KMS-11 (cell line): ENCODE measurements at regions not wholly inside any gene's neighbourhood (a gene's known extent, or its start where the extent isn't known, plus 50 kb on each side); places are given as distances from the start of the nearest gene placed in this dataset.
"Not testable (repeated sequence)": the region's sequence is repeated elsewhere in the genome, so short reads cannot be mapped to it uniquely, and the experiment has no call there.

Experiments
- H2AFZ ChIP-seq: fragments of 200-600 bp; sonication (generic); 2 replicates; pipeline ENCODE4 v1.6.1; 2016; ENCODE audit warnings: antibody characterized with exemption, mixed run types, low read depth
- H3K27ac ChIP-seq: fragments of 200-600 bp; sonication (generic); 2 replicates; pipeline ENCODE4 v1.6.1; 2016; ENCODE audit warnings: mild to moderate bottlenecking, mixed run types
- H3K27me3 ChIP-seq: fragments of 200-600 bp; sonication (generic); 2 replicates; pipeline ENCODE4 v1.6.1; 2017; ENCODE audit warnings: mild to moderate bottlenecking, low read depth, mixed run types, moderate library complexity; ENCODE audit not compliant: insufficient read depth
- H3K36me3 ChIP-seq: fragments of 200-600 bp; sonication (generic); 2 replicates; pipeline ENCODE4 v1.6.1; 2017; ENCODE audit warnings: mild to moderate bottlenecking, mixed run types; ENCODE audit not compliant: insufficient read depth
- H3K4me1 ChIP-seq: fragments of 200-600 bp; sonication (generic); 2 replicates; pipeline ENCODE4 v1.6.1; 2016; ENCODE audit warnings: mild to moderate bottlenecking, low read depth, mixed run types; ENCODE audit not compliant: poor library complexity, severe bottlenecking
- H3K4me2 ChIP-seq: fragments of 200-600 bp; sonication (generic); 2 replicates; pipeline ENCODE4 v1.7.0; 2016; ENCODE audit warnings: mild to moderate bottlenecking, mixed run types
- H3K4me3 ChIP-seq: fragments of 200-600 bp; sonication (generic); IDR thresholded peaks from 2 replicates; pipeline ENCODE4 v1.6.1; 2017; ENCODE audit warnings: low read depth, low read length, mixed read lengths; ENCODE audit not compliant: insufficient read depth
- H3K79me2 ChIP-seq: fragments of 200-600 bp; sonication (generic); 2 replicates; pipeline ENCODE4 v1.6.1; 2016; ENCODE audit warnings: low read depth, mixed run types; ENCODE audit not compliant: insufficient read depth
- H3K9ac ChIP-seq: fragments of 200-600 bp; sonication (generic); 2 replicates; pipeline ENCODE4 v1.6.1; 2016; ENCODE audit warnings: mild to moderate bottlenecking, mixed run types
- H4K20me1 ChIP-seq: fragments of 200-600 bp; sonication (generic); 2 replicates; pipeline ENCODE4 v1.6.1; 2016; ENCODE audit warnings: mild to moderate bottlenecking, mixed run types; ENCODE audit not compliant: insufficient read depth
- CTCF ChIP-seq: fragments of 200-600 bp; sonication (generic); conservative IDR thresholded peaks from 2 replicates; pipeline ENCODE4 v1.6.1; 2017; ENCODE audit warnings: low read depth, mild to moderate bottlenecking, antibody characterized with exemption, low read length, moderate library complexity, mixed read lengths

GRCh38 chr12:46538976-46539375, 166.4 kb upstream of the SLC38A2 start:
- no peak for TF ChIP-seq CTCF
- no peak overlapping the region for H3K4me2 ChIP-seq
- H3K27ac ChIP-seq: no peak overlapping the region
- H3K4me3 ChIP-seq: no peak overlapping the region
- no peaks in the 10 kb centered on the region for H3K79me2 ChIP-seq
- H2AFZ ChIP-seq: no peak overlapping the region
- no peaks in the 10 kb centered on the region for H3K36me3 ChIP-seq
- H3K4me1 ChIP-seq: peaks cover 16% of the 10 kb centered on the region
- no peak overlapping the region for H3K9ac ChIP-seq
- no peaks in the 10 kb centered on the region for H3K27me3 ChIP-seq
- H4K20me1 ChIP-seq: no peaks in the 10 kb centered on the region

DNA sequence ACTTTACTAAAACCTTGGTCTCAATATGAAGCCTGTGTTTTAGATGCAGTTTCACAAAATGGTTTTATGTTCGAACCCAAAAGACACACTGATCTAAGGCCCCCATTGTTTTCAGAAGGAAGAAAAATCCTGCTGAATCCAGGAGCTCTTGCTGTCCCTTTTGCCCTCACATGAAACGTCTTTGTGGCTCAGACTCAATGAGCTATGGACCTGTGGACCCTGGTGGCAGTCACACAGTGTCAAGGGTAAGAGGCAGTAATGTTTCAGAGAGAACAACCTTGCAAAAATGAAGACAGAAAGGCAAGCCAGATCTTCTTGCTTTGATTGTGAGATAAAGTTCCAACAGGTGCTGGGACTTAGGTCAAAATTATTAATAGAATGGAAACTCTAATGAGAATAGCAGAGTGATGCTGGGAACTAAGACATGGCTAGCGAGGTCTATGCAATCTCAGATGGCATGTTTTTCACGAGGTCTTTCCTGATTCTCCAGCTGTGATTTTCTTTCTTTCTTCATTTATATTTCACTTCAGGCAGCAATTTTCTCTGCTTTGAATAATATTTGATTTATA, 164.9 kb upstream of the SLC38A2 start:
- peaks cover 16% of the 10 kb centered on the region for H3K4me1 ChIP-seq
- H3K27me3 ChIP-seq: no peaks in the 10 kb centered on the region
- peak overlapping the region; percentile 15; the same call in 1 of the 2 replicates for H2AFZ ChIP-seq
- no peak overlapping the region for H3K9ac ChIP-seq
- H3K4me3 ChIP-seq: no peak overlapping the region
- no peak overlapping the region for H3K27ac ChIP-seq
- no peaks in the 10 kb centered on the region for H4K20me1 ChIP-seq
- H3K36me3 ChIP-seq: no peaks in the 10 kb centered on the region
- peak overlapping the region; percentile 15; the same call in 1 of the 2 replicates for H3K4me2 ChIP-seq
- TF ChIP-seq CTCF: no peak
- H3K79me2 ChIP-seq: no peaks in the 10 kb centered on the region

GRCh38 chr12:46536316-46536715, 163.7 kb upstream of the SLC38A2 start:
- H3K27me3 ChIP-seq, H3K4me3 ChIP-seq, H3K27ac ChIP-seq, H3K9ac ChIP-seq, H2AFZ ChIP-seq, H3K36me3 ChIP-seq, H3K79me2 ChIP-seq, H4K20me1 ChIP-seq, H3K4me2 ChIP-seq: not testable (repeated sequence)
- H3K4me1 ChIP-seq: peaks cover 16% of the 10 kb centered on the region

- TF ChIP-seq CTCF: no peak
- Histone ChIP-seq H2AFZ (no peak overlapping the region), H3K4me1 (peaks cover 16% of the 10 kb centered on the region)
These were observed 163.3 kb upstream of the SLC38A2 start for GRCh38 chr12:46535907-46536306.

DNA sequence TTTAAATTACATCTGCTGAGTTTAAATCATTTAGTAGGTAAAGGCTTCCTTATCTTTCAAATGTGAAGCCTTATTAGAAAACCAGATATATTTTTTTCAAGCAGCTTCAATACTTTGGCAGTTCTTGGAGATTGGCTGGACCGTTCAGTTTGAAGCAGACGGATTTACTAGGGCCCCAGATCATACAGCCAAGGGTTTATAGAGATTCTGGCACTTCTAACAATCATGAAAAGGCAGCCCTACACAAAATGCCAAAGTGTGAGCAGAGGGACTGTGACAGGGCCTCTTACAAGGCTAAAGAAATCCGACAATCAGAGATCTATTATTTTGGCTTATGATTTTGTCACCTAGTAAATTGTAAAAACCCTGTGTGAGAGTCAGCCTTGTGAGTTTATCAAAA, 162.8 kb upstream of the SLC38A2 start:
- Histone ChIP-seq H3K9ac (no peak overlapping the region), H2AFZ (no peak overlapping the region), H4K20me1 (no peaks in the 10 kb centered on the region), H3K79me2 (no peaks in the 10 kb centered on the region), H3K4me3 (no peak overlapping the region), H3K4me2 (no peak overlapping the region), H3K36me3 (no peaks in the 10 kb centered on the region), H3K4me1 (peaks cover 16% of the 10 kb centered on the region), H3K27ac (no peak overlapping the region), H3K27me3 (no peaks in the 10 kb centered on the region)
- TF ChIP-seq CTCF: no peak

More at GRCh38 chr12:46535907-46536306, 163.3 kb upstream of the SLC38A2 start:
- no peak overlapping the region for H3K9ac ChIP-seq
- H4K20me1 ChIP-seq: no peaks in the 10 kb centered on the region
- H3K79me2 ChIP-seq: no peaks in the 10 kb centered on the region
- no peak overlapping the region for H3K4me2 ChIP-seq
- no peak overlapping the region for H3K4me3 ChIP-seq
- H3K36me3 ChIP-seq: no peaks in the 10 kb centered on the region
- no peak overlapping the region for H3K27ac ChIP-seq
- no peaks in the 10 kb centered on the region for H3K27me3 ChIP-seq
